ENCODE measurements at regions not wholly inside any gene's neighbourhood (a gene's known extent, or its start where the extent isn't known, plus 50 kb on each side); places are given as distances from the start of the nearest gene placed in this dataset.

GRCh38 chr13:19070398-19070735 is 111.3 kb downstream of the TUBA3C start:
- peaks cover 41% of the 10 kb centered on the region for H3K9me3 Mint-ChIP-seq
- H3K4me1 Mint-ChIP-seq (ENCODE audit: low read depth): no peaks in the 10 kb centered on the region
- TF ChIP-seq CTCF (IDR thresholded peaks at IDR 0.05): no peak
- H3K36me3 Mint-ChIP-seq (ENCODE audit: low read depth): no peaks in the 10 kb centered on the region; the same call in 1 of the 2 replicates
- DNase-seq: no peak
- H3K27ac Mint-ChIP-seq: no peak overlapping the region
- H3K27me3 Mint-ChIP-seq (ENCODE audit: insufficient read depth): no peaks in the 10 kb centered on the region; the same call in 1 of the 2 replicates
- no peak overlapping the region for H3K4me3 Mint-ChIP-seq

- Mint-ChIP-seq H3K36me3 (ENCODE audit: low read depth) (no peaks in the 10 kb centered on the region; the same call in 1 of the 2 replicates), H3K27ac (no peak overlapping the region), H3K27me3 (ENCODE audit: insufficient read depth) (no peaks in the 10 kb centered on the region; the same call in 1 of the 2 replicates), H3K4me3 (no peak overlapping the region), H3K4me1 (ENCODE audit: low read depth) (no peaks in the 10 kb centered on the region), H3K9me3 (peaks cover 39% of the 10 kb centered on the region)
- no peak for DNase-seq
- TF ChIP-seq CTCF (IDR thresholded peaks at IDR 0.05): no peak
Observed at GRCh38 chr13:19069684-19070397, 111.8 kb downstream of the TUBA3C start.

GRCh38 chr13:19068691-19069090 is 112.9 kb downstream of the TUBA3C start:
- no peaks in the 10 kb centered on the region for H3K27me3 Mint-ChIP-seq (ENCODE audit: insufficient read depth)
- no peak for DNase-seq
- TF ChIP-seq CTCF (IDR thresholded peaks at IDR 0.05): no peak
- H3K27ac Mint-ChIP-seq: no peak overlapping the region
- H3K4me1 Mint-ChIP-seq (ENCODE audit: low read depth): no peaks in the 10 kb centered on the region
- peaks cover 37% of the 10 kb centered on the region for H3K9me3 Mint-ChIP-seq
- peaks cover 4% of the 10 kb centered on the region; the same call in 1 of the 2 replicates for H3K36me3 Mint-ChIP-seq (ENCODE audit: low read depth)
- H3K4me3 Mint-ChIP-seq: no peak overlapping the region

GRCh38 chr13:19067767-19068166 is 113.9 kb downstream of the TUBA3C start:
- TF ChIP-seq CTCF (IDR thresholded peaks at IDR 0.05): no peak
- Mint-ChIP-seq H3K27me3 (ENCODE audit: insufficient read depth) (no peaks in the 10 kb centered on the region), H3K4me3 (no peak overlapping the region), H3K36me3 (ENCODE audit: low read depth) (peaks cover 4% of the 10 kb centered on the region; the same call in 1 of the 2 replicates), H3K4me1 (ENCODE audit: low read depth) (no peaks in the 10 kb centered on the region), H3K9me3 (peaks cover 42% of the 10 kb centered on the region), H3K27ac (no peak overlapping the region)
- DNase-seq: no peak

- Mint-ChIP-seq H3K4me3 (no peak overlapping the region), H3K27me3 (ENCODE audit: insufficient read depth) (peaks cover 1% of the 10 kb centered on the region), H3K4me1 (ENCODE audit: low read depth) (no peaks in the 10 kb centered on the region), H3K9me3 (peaks cover 50% of the 10 kb centered on the region), H3K36me3 (ENCODE audit: low read depth) (peaks cover 4% of the 10 kb centered on the region; the same call in 1 of the 2 replicates), H3K27ac (no peak overlapping the region)
- no peak for DNase-seq
- no peak for TF ChIP-seq CTCF (IDR thresholded peaks at IDR 0.05)
Observed at GRCh38 chr13:19062801-19063200, 118.8 kb downstream of the TUBA3C start.
